ENCODE measurements at regions not wholly inside any gene's neighbourhood (a gene's known extent, or its start where the extent isn't known, plus 50 kb on each side); places are given as distances from the start of the nearest gene placed in this dataset.

- DNase-seq, result no peak
- Histone ChIP-seq H3K4me2 (no peak overlapping the region), H3K4me1 (replicated peaks; ENCODE audit: insufficient read depth) (no peaks in the 10 kb centered on the region), H3K9me2 (ENCODE audit: insufficient read depth) (no peaks in the 10 kb centered on the region; the same call in 1 of the 2 replicates), H3K79me2 (ENCODE audit: low read depth) (no peaks in the 10 kb centered on the region), H3K9me3 (ENCODE audit: insufficient read depth, low read depth) (no peaks in the 10 kb centered on the region), H4K20me1 (ENCODE audit: insufficient read depth) (no peaks in the 10 kb centered on the region), H3K4me3 (no peak overlapping the region), H3K27ac (no peak overlapping the region), H3K27me3 (ENCODE audit: insufficient read depth, low read depth) (no peaks in the 10 kb centered on the region), H3F3A (ENCODE audit: insufficient read depth, low read depth) (no peaks in the 10 kb centered on the region), H2AFZ (no peak overlapping the region), H3K36me3 (ENCODE audit: low read depth) (no peaks in the 10 kb centered on the region)
- TF ChIP-seq EZH2 (IDR thresholded peaks at IDR 0.05; ENCODE audit: low read depth) (no peak), CTCF (conservative IDR thresholded peaks at IDR 0.05) (no peak)
- intact Hi-C loops (cut with micrococcal nuclease; ENCODE audit: unreplicated experiment), result no loop called here
- BruUV-seq (replicated peaks), result no TSS peak
- ChIA-PET POLR2A (ENCODE audit: unreplicated experiment) (no interaction called here), CTCF (no interaction called here)
Measured at GRCh38 chr3:74402821-74403220, 211.6 kb downstream of the CNTN3 start.

- H3K4me1 ChIP-seq (replicated peaks; ENCODE audit: insufficient read depth), result no peaks in the 10 kb centered on the region
- no peaks in the 10 kb centered on the region for H3K36me3 ChIP-seq (ENCODE audit: low read depth)
- TF ChIP-seq EZH2 (IDR thresholded peaks at IDR 0.05; ENCODE audit: low read depth), result no peak
- no peak for TF ChIP-seq CTCF (conservative IDR thresholded peaks at IDR 0.05)
- no peaks in the 10 kb centered on the region for H3K9me3 ChIP-seq (ENCODE audit: insufficient read depth, low read depth)
- H2AFZ ChIP-seq, result no peak overlapping the region
- ChIA-PET CTCF (no interaction called here), POLR2A (ENCODE audit: unreplicated experiment) (no interaction called here)
- BruUV-seq (replicated peaks), result no TSS peak
- H3K27ac ChIP-seq, result no peak overlapping the region
- no peaks in the 10 kb centered on the region for H4K20me1 ChIP-seq (ENCODE audit: insufficient read depth)
- no peak overlapping the region for H3K4me3 ChIP-seq
- no peak for DNase-seq
- no peaks in the 10 kb centered on the region for H3K27me3 ChIP-seq (ENCODE audit: insufficient read depth, low read depth)
- no peaks in the 10 kb centered on the region for H3F3A ChIP-seq (ENCODE audit: insufficient read depth, low read depth)
- H3K79me2 ChIP-seq (ENCODE audit: low read depth), result no peaks in the 10 kb centered on the region
- intact Hi-C loops (cut with micrococcal nuclease; ENCODE audit: unreplicated experiment), result no loop called here
- no peaks in the 10 kb centered on the region for H3K9me2 ChIP-seq (ENCODE audit: insufficient read depth)
- H3K4me2 ChIP-seq, result no peak overlapping the region
Measured at GRCh38 chr3:74393426-74393825, 221.0 kb downstream of the CNTN3 start.

- CTCF ChIA-PET, result no interaction called here
- no peak overlapping the region for H3K4me2 ChIP-seq
- no peak overlapping the region for H3K27ac ChIP-seq
- TF ChIP-seq CTCF (conservative IDR thresholded peaks at IDR 0.05) (no peak), EZH2 (IDR thresholded peaks at IDR 0.05; ENCODE audit: low read depth) (no peak)
- H4K20me1 ChIP-seq (ENCODE audit: insufficient read depth), result no peaks in the 10 kb centered on the region
- no peaks in the 10 kb centered on the region for H3K36me3 ChIP-seq (ENCODE audit: low read depth)
- H3K27me3 ChIP-seq (ENCODE audit: insufficient read depth, low read depth), result no peaks in the 10 kb centered on the region
- no peaks in the 10 kb centered on the region for H3K79me2 ChIP-seq (ENCODE audit: low read depth)
- no TSS peak for BruUV-seq (replicated peaks)
- intact Hi-C loops (cut with micrococcal nuclease; ENCODE audit: unreplicated experiment), result no loop called here
- no peak overlapping the region for H3K4me3 ChIP-seq
- no peaks in the 10 kb centered on the region for H3K9me2 ChIP-seq (ENCODE audit: insufficient read depth)
- H3K9me3 ChIP-seq (ENCODE audit: insufficient read depth, low read depth), result no peaks in the 10 kb centered on the region
- POLR2A ChIA-PET (ENCODE audit: unreplicated experiment), result no interaction called here
- H2AFZ ChIP-seq, result no peak overlapping the region
- DNase-seq, result no peak
- H3K4me1 ChIP-seq (replicated peaks; ENCODE audit: insufficient read depth), result no peaks in the 10 kb centered on the region
- H3F3A ChIP-seq (ENCODE audit: insufficient read depth, low read depth), result no peaks in the 10 kb centered on the region
Measured at GRCh38 chr3:74390121-74390877, 224.2 kb downstream of the CNTN3 start.

All from PC-9 (cell line).